ENCODE measurements at regions not wholly inside any gene's neighbourhood (a gene's known extent, or its start where the extent isn't known, plus 50 kb on each side); places are given as distances from the start of the nearest gene placed in this dataset.

DNA sequence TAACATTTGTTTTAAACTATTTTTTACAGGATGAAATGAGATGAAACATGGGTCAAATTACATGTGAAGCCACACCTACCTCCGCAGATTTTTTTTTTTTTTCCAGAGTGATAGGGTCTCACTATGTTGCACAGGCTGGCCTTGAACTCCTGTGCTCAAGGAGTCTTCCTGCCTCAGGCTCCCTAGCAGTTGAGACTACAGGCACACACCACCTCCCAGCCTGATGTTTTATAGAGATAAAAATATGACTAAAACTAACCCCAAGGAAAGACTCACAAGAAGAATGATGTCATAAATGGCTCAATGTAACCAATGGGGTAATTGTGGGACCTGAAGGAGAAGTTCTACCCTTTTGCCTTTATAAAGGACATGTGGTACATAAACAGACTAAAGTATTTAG is 52.3 kb upstream of the SOX6 start:
- Histone ChIP-seq H3K4me3 (no peak overlapping the region), H3K9me3 (no peaks in the 10 kb centered on the region), H3K27me3 (replicated peaks; ENCODE audit: insufficient read depth) (no peaks in the 10 kb centered on the region), H3K36me3 (no peaks in the 10 kb centered on the region), H3K4me1 (replicated peaks) (no peaks in the 10 kb centered on the region), H3K27ac (no peak overlapping the region)
- TF ChIP-seq POLR2A (IDR thresholded peaks at IDR 0.05) (no peak), POLR2AphosphoS5 (IDR thresholded peaks at IDR 0.05) (no peak)
- TF ChIP-seq, protein P1, sequence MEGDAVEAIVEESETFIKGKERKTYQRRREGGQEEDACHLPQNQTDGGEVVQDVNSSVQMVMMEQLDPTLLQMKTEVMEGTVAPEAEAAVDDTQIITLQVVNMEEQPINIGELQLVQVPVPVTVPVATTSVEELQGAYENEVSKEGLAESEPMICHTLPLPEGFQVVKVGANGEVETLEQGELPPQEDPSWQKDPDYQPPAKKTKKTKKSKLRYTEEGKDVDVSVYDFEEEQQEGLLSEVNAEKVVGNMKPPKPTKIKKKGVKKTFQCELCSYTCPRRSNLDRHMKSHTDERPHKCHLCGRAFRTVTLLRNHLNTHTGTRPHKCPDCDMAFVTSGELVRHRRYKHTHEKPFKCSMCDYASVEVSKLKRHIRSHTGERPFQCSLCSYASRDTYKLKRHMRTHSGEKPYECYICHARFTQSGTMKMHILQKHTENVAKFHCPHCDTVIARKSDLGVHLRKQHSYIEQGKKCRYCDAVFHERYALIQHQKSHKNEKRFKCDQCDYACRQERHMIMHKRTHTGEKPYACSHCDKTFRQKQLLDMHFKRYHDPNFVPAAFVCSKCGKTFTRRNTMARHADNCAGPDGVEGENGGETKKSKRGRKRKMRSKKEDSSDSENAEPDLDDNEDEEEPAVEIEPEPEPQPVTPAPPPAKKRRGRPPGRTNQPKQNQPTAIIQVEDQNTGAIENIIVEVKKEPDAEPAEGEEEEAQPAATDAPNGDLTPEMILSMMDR (IDR thresholded peaks at IDR 0.05): no peak
- 68% methylated on average over 1 of the region's 1 CpG for WGBS
- intact Hi-C loops (cut with DNase I): no loop called here
- no peak for DNase-seq (ENCODE audit: low spot score)

DNA sequence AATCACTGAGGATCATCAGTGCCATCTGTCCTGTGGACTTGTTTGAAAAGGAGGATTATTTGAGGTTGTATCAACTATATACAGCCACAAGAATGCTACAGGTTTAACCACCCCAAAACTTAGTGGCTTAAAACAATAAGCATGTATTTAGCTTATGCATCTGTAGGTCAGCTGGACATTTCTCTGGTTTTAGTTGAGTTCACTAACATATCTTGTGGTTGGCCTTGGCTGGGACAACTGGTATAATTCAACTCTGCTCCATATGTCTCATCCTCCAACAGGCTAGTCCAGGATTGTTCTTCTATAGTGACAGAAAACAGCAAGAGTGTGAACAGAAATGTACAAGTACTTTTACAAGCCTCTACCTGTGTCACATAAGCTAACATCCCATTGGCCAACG is 49.9 kb upstream of the SOX6 start:
- H3K4me3 ChIP-seq: no peak overlapping the region
- intact Hi-C loops (cut with DNase I): no loop called here
- H3K9me3 ChIP-seq: no peaks in the 10 kb centered on the region
- H3K36me3 ChIP-seq: no peaks in the 10 kb centered on the region
- DNase-seq (ENCODE audit: low spot score): no peak
- WGBS: 100% methylated on average over 1 of the region's 1 CpG
- no peaks in the 10 kb centered on the region for H3K27me3 ChIP-seq (replicated peaks; ENCODE audit: insufficient read depth)
- TF ChIP-seq POLR2AphosphoS5 (IDR thresholded peaks at IDR 0.05) (no peak), POLR2A (IDR thresholded peaks at IDR 0.05) (no peak)
- TF ChIP-seq, protein P1 (IDR thresholded peaks at IDR 0.05): no peak
- H3K27ac ChIP-seq: no peak overlapping the region
- no peaks in the 10 kb centered on the region for H3K4me1 ChIP-seq (replicated peaks)

Small RNA genes in the stretch of these regions (small RNA-seq; reads per million reads assigned to genes)
- gene RN7SL188P: 0 reads per million in 2 donors
